Uterus (tissue), 2 donors: ENCODE measurements at regions not wholly inside any gene's neighbourhood (a gene's known extent, or its start where the extent isn't known, plus 50 kb on each side); places are given as distances from the start of the nearest gene placed in this dataset.

Source experiments
- CTCF ChIP-seq, 4 experiments: fragments of 200-600 bp in 2 of 4; fragments of 450-650 bp in 2 of 4; sonication (generic) in 2 of 4; IDR thresholded peaks; one replicate each; pipeline ENCODE4 v1.5.1; 2016 to 2019; ENCODE audit warnings: antibody characterized with exemption in 4 of 4, mild to moderate bottlenecking in 2 of 4, moderate library complexity in 1 of 4
- POLR2A ChIP-seq, 2 donors: fragments of 450-650 bp; IDR thresholded peaks; one replicate each; pipeline ENCODE4 v1.6.1; 2016; ENCODE audit warnings: antibody characterized with exemption in 2 of 2, mild to moderate bottlenecking in 1 of 2, moderate library complexity in 1 of 2

- TF ChIP-seq CTCF (IDR thresholded peaks at IDR 0.05) (no peak), POLR2A (IDR thresholded peaks at IDR 0.05) (no peak)
Observed at GRCh38 chr7:25494896-25495295, 266.6 kb upstream of the NPVF start.
